ENCODE measurements at regions not wholly inside any gene's neighbourhood (a gene's known extent, or its start where the extent isn't known, plus 50 kb on each side); places are given as distances from the start of the nearest gene placed in this dataset.

DNA sequence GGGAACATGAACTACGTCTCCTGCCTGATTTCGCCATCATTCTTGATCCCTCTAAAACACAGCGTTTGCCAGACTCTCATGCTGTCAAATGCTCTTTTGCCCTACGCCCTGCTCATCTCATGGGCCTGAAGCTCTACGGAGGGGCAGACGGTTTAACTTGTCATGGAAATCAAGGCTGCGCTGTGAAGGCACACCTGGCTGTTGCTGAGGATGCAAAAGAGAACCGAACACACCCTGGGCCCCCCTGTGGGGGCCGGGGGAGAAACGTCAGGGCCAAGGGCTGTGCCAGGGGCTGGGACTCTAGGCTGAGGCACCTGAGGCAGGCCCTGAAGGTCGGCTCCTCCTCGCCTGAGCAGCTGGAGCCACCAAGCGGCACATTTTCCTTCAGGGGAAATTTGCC, 957.2 kb downstream of the BRD1 start:
- H3K36me3 ChIP-seq = no peaks in the 10 kb centered on the region
- TF ChIP-seq CTCF (IDR thresholded peaks at IDR 0.05) = no peak
- H3K9me3 ChIP-seq = peaks cover 0 to 4% of the 10 kb centered on the region in 2 donors
- no peak overlapping the region for H3K4me3 ChIP-seq
- no peaks in the 10 kb centered on the region for H3K27me3 ChIP-seq
- no peaks in the 10 kb centered on the region for H3K4me1 ChIP-seq
- no peak overlapping the region for H3K27ac ChIP-seq
- no peak for DNase-seq (ENCODE audit: low spot score)

DNA sequence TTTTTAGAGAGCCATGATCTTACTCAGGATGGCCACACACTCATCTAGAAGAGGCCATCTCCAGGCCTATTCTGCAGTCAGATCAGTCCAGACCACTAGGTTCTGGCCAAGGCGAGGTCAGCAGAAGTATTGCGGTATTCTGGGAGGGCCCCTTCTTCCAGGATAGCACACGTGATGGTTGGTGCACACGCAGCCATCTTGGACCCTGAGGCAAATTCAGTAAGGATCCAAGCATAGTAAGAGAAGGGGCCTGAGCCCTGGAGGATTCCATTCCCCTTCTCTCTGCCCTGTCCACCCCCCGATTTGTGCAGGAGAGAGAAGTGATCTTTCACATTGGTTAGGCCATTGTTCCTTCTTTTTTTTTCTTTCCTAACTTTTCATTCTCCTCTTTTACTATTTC, 957.9 kb downstream of the BRD1 start:
- no peak for DNase-seq (ENCODE audit: low spot score)
- peaks cover 0 to 4% of the 10 kb centered on the region in 2 donors for H3K9me3 ChIP-seq
- no peaks in the 10 kb centered on the region for H3K27me3 ChIP-seq
- no peak overlapping the region for H3K27ac ChIP-seq
- no peak for TF ChIP-seq CTCF (IDR thresholded peaks at IDR 0.05)
- H3K4me3 ChIP-seq = no peak overlapping the region
- no peaks in the 10 kb centered on the region for H3K4me1 ChIP-seq
- no peaks in the 10 kb centered on the region for H3K36me3 ChIP-seq

- H3K27ac ChIP-seq = no peak overlapping the region
- peaks cover 0 to 4% of the 10 kb centered on the region in 2 donors for H3K9me3 ChIP-seq
- no peak overlapping the region for H3K4me3 ChIP-seq
- no peaks in the 10 kb centered on the region for H3K36me3 ChIP-seq
- TF ChIP-seq CTCF (IDR thresholded peaks at IDR 0.05) = no peak
- no peaks in the 10 kb centered on the region for H3K4me1 ChIP-seq
- H3K27me3 ChIP-seq = no peaks in the 10 kb centered on the region
- no peak for DNase-seq (ENCODE audit: low spot score)
Observed at GRCh38 chr22:48869161-48869560, 958.5 kb downstream of the BRD1 start.

DNA sequence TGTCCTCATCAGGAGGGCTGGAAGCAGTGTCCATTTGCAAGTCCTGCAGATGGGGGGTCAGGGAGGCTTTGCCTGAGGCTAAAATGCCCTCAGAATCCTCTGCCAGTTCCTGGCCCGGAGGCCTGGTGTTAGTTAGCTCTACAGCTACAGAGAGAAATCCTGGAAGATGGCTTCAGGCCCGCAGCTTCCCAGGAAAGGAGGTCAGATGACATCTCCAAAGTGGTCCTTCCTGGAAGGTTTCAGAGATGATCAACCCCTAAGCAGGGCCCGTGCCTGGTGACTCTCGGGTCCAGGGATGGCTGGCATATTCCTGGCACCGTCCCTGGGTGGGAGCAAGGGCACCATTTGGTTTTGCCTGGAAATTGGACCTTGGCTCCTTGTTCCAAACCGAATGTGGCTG, 959.1 kb downstream of the BRD1 start:
- no peaks in the 10 kb centered on the region for H3K36me3 ChIP-seq
- H3K4me1 ChIP-seq = no peaks in the 10 kb centered on the region
- DNase-seq (ENCODE audit: low spot score) = no peak
- no peaks in the 10 kb centered on the region for H3K27me3 ChIP-seq
- TF ChIP-seq CTCF (IDR thresholded peaks at IDR 0.05) = no peak
- no peak overlapping the region for H3K27ac ChIP-seq
- H3K9me3 ChIP-seq = peaks cover 0 to 4% of the 10 kb centered on the region in 2 donors
- no peak overlapping the region for H3K4me3 ChIP-seq

DNA sequence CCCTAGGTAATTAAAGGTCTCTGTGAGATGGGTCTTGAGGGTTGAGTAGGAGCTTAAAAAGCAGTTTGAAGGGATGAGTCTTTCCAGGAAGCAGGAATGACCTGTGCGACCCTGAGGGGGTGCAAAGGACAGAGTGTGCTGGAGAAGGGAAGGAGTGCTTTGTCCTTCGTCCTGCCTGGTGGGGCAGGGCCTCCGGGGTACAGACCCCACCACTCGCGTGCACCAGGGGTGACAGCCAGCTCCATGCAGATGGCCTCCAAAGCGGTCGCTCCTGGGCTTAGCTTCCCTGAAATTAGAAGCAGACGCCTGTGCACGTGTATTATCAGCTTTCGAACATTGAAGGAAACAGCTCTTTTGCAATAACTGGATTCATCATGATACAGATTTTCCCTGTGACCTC, 959.8 kb downstream of the BRD1 start:
- Histone ChIP-seq H3K9me3 (peaks cover 0 to 4% of the 10 kb centered on the region in 2 donors), H3K36me3 (no peaks in the 10 kb centered on the region), H3K4me3 (no peak overlapping the region), H3K27ac (no peak overlapping the region), H3K4me1 (no peaks in the 10 kb centered on the region), H3K27me3 (no peaks in the 10 kb centered on the region)
- no peak for TF ChIP-seq CTCF (IDR thresholded peaks at IDR 0.05)
- no peak for DNase-seq (ENCODE audit: low spot score)

- Histone ChIP-seq H3K36me3 (no peaks in the 10 kb centered on the region), H3K4me1 (no peaks in the 10 kb centered on the region), H3K9me3 (peaks cover 0 to 4% of the 10 kb centered on the region in 2 donors), H3K4me3 (no peak overlapping the region), H3K27me3 (no peaks in the 10 kb centered on the region), H3K27ac (no peak overlapping the region)
- no peak for TF ChIP-seq CTCF (IDR thresholded peaks at IDR 0.05)
- DNase-seq (ENCODE audit: low spot score) = no peak
Observed at GRCh38 chr22:48866906-48867681, 960.6 kb downstream of the BRD1 start.

Measured in right atrium auricular region (tissue), 2 donors.